ENCODE measurements at regions not wholly inside any gene's neighbourhood (a gene's known extent, or its start where the extent isn't known, plus 50 kb on each side); places are given as distances from the start of the nearest gene placed in this dataset.

GRCh38 chr13:94813920-94814475 lies 101.7 kb upstream of the SOX21 start:
- Histone ChIP-seq H3K9me3 (ENCODE audit: insufficient read depth, low read depth, low read length) (no peaks in the 10 kb centered on the region), H4K20me1 (ENCODE audit: insufficient read depth, low read length) (no peaks in the 10 kb centered on the region), H3K27me3 (ENCODE audit: insufficient read depth, low read length) (no peaks in the 10 kb centered on the region), H2AFZ (ENCODE audit: low read depth, low read length) (no peak overlapping the region), H3K4me1 (ENCODE audit: insufficient read depth, low read length) (no peaks in the 10 kb centered on the region), H3K36me3 (ENCODE audit: insufficient read depth, low read length) (no peaks in the 10 kb centered on the region), H3K4me3 (ENCODE audit: insufficient read depth, low read depth, low read length) (no peak overlapping the region), H3K79me2 (ENCODE audit: insufficient read depth, low read length) (no peaks in the 10 kb centered on the region), H3K4me2 (ENCODE audit: low read length) (no peak overlapping the region), H3K9ac (ENCODE audit: low read length) (no peak overlapping the region), H3K27ac (ENCODE audit: low read depth, low read length) (no peak overlapping the region)
- TF ChIP-seq EZH2 (IDR thresholded peaks at IDR 0.05; ENCODE audit: insufficient read depth, low read length), result no peak
- TF ChIP-seq CTCF (IDR thresholded peaks at IDR 0.05; ENCODE audit: insufficient read depth, low read depth, low read length), result no peak
- Mint-ChIP-seq H3K9me3 (ENCODE audit: unreplicated experiment) (peaks cover 2% of the 10 kb centered on the region), H3K4me3 (ENCODE audit: unreplicated experiment) (no peak overlapping the region), H3K27me3 (ENCODE audit: low read depth, unreplicated experiment) (no peaks in the 10 kb centered on the region), H3K4me1 (ENCODE audit: low read depth, unreplicated experiment) (no peaks in the 10 kb centered on the region), H3K36me3 (ENCODE audit: low read depth, unreplicated experiment) (no peaks in the 10 kb centered on the region), H3K27ac (ENCODE audit: unreplicated experiment) (no peak overlapping the region)
- no peak for FAIRE-seq
- no peak for DNase-seq (ENCODE audit: low read depth)

GRCh38 chr13:94811753-94812152 lies 99.4 kb upstream of the SOX21 start:
- TF ChIP-seq EZH2 (IDR thresholded peaks at IDR 0.05; ENCODE audit: insufficient read depth, low read length) (no peak), CTCF (IDR thresholded peaks at IDR 0.05; ENCODE audit: insufficient read depth, low read depth, low read length) (no peak)
- Histone ChIP-seq H3K79me2 (ENCODE audit: insufficient read depth, low read length) (no peaks in the 10 kb centered on the region), H3K36me3 (ENCODE audit: insufficient read depth, low read length) (no peaks in the 10 kb centered on the region), H3K27ac (ENCODE audit: low read depth, low read length) (no peak overlapping the region), H2AFZ (ENCODE audit: low read depth, low read length) (no peak overlapping the region), H3K4me3 (ENCODE audit: insufficient read depth, low read depth, low read length) (no peak overlapping the region), H3K9ac (ENCODE audit: low read length) (no peak overlapping the region), H3K4me2 (ENCODE audit: low read length) (no peak overlapping the region), H3K27me3 (ENCODE audit: insufficient read depth, low read length) (no peaks in the 10 kb centered on the region), H3K9me3 (ENCODE audit: insufficient read depth, low read depth, low read length) (no peaks in the 10 kb centered on the region), H3K4me1 (ENCODE audit: insufficient read depth, low read length) (no peaks in the 10 kb centered on the region), H4K20me1 (ENCODE audit: insufficient read depth, low read length) (no peaks in the 10 kb centered on the region)
- FAIRE-seq, result no peak
- no peaks in the 10 kb centered on the region for H3K4me1 Mint-ChIP-seq (ENCODE audit: low read depth, unreplicated experiment)
- H3K27me3 Mint-ChIP-seq (ENCODE audit: low read depth, unreplicated experiment), result no peaks in the 10 kb centered on the region
- H3K36me3 Mint-ChIP-seq (ENCODE audit: low read depth, unreplicated experiment), result no peaks in the 10 kb centered on the region
- DNase-seq (ENCODE audit: low read depth), result no peak
- no peak overlapping the region for H3K27ac Mint-ChIP-seq (ENCODE audit: unreplicated experiment)
- no peak overlapping the region for H3K4me3 Mint-ChIP-seq (ENCODE audit: unreplicated experiment)
- H3K9me3 Mint-ChIP-seq (ENCODE audit: unreplicated experiment), result peaks cover 2% of the 10 kb centered on the region

- Histone ChIP-seq H3K79me2 (ENCODE audit: insufficient read depth, low read length) (no peaks in the 10 kb centered on the region), H3K36me3 (ENCODE audit: insufficient read depth, low read length) (no peaks in the 10 kb centered on the region), H3K27ac (ENCODE audit: low read depth, low read length) (no peak overlapping the region), H3K4me2 (ENCODE audit: low read length) (no peak overlapping the region), H3K27me3 (ENCODE audit: insufficient read depth, low read length) (no peaks in the 10 kb centered on the region), H4K20me1 (ENCODE audit: insufficient read depth, low read length) (no peaks in the 10 kb centered on the region), H3K4me1 (ENCODE audit: insufficient read depth, low read length) (no peaks in the 10 kb centered on the region), H2AFZ (ENCODE audit: low read depth, low read length) (no peak overlapping the region), H3K9ac (ENCODE audit: low read length) (no peak overlapping the region), H3K9me3 (ENCODE audit: insufficient read depth, low read depth, low read length) (no peaks in the 10 kb centered on the region), H3K4me3 (ENCODE audit: insufficient read depth, low read depth, low read length) (no peak overlapping the region)
- Mint-ChIP-seq H3K27ac (ENCODE audit: unreplicated experiment) (no peak overlapping the region), H3K4me1 (ENCODE audit: low read depth, unreplicated experiment) (peaks cover 5% of the 10 kb centered on the region), H3K4me3 (ENCODE audit: unreplicated experiment) (no peak overlapping the region), H3K36me3 (ENCODE audit: low read depth, unreplicated experiment) (no peaks in the 10 kb centered on the region), H3K9me3 (ENCODE audit: unreplicated experiment) (peaks cover 2% of the 10 kb centered on the region), H3K27me3 (ENCODE audit: low read depth, unreplicated experiment) (no peaks in the 10 kb centered on the region)
- TF ChIP-seq EZH2 (IDR thresholded peaks at IDR 0.05; ENCODE audit: insufficient read depth, low read length) (no peak), CTCF (IDR thresholded peaks at IDR 0.05; ENCODE audit: insufficient read depth, low read depth, low read length) (no peak)
- no peak for FAIRE-seq
- no peak for DNase-seq (ENCODE audit: low read depth)
These were observed 88.1 kb upstream of the SOX21 start for GRCh38 chr13:94800423-94800822.
